22Rv1 (cell line): ENCODE measurements at regions not wholly inside any gene's neighbourhood (a gene's known extent, or its start where the extent isn't known, plus 50 kb on each side); places are given as distances from the start of the nearest gene placed in this dataset.

ENCODE experiments used
- H3K27ac ChIP-seq: fragments of 450-650 bp; 2 replicates; pipeline ENCODE4 v1.5.1; 2017
- CTCF ChIP-seq: fragments of 450-650 bp; IDR thresholded peaks from 2 replicates; pipeline ENCODE4 v1.5.1; 2017; ENCODE audit warnings: mild to moderate bottlenecking
- ZFX ChIP-seq: fragments of 450-650 bp; IDR thresholded peaks from 2 replicates; pipeline ENCODE4 v1.6.1; 2017; ENCODE audit warnings: antibody characterized with exemption, borderline replicate concordance

- H3K27ac ChIP-seq = no peak overlapping the region
These were observed 77.8 kb upstream of the KAZN start for GRCh38 chr1:14520514-14521163.

DNA sequence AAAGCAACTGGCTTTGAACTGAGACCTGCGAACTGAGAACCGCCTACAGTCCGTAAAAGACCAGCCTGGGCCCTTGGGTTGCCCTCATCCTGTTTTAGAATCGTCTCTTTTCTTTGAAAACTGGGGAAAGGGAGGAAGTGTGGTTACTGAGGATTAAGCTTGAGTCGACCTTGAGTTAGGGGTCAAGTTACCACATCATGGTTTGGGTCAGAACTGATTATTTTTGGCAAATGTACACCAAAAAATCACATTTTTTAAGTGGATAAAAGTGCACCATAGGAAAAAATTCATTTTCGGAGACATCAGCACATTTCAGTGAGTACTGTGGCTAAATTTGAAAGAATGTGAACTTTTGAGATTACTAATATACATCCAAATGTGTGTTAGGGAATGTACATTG lies 76.9 kb upstream of the KAZN start:
- TF ChIP-seq CTCF = no peak
- TF ChIP-seq ZFX = no peak
- H3K27ac ChIP-seq = no peak overlapping the region

More at GRCh38 chr1:14520514-14521163, 77.8 kb upstream of the KAZN start:
- TF ChIP-seq ZFX (no peak), CTCF (no peak)

DNA sequence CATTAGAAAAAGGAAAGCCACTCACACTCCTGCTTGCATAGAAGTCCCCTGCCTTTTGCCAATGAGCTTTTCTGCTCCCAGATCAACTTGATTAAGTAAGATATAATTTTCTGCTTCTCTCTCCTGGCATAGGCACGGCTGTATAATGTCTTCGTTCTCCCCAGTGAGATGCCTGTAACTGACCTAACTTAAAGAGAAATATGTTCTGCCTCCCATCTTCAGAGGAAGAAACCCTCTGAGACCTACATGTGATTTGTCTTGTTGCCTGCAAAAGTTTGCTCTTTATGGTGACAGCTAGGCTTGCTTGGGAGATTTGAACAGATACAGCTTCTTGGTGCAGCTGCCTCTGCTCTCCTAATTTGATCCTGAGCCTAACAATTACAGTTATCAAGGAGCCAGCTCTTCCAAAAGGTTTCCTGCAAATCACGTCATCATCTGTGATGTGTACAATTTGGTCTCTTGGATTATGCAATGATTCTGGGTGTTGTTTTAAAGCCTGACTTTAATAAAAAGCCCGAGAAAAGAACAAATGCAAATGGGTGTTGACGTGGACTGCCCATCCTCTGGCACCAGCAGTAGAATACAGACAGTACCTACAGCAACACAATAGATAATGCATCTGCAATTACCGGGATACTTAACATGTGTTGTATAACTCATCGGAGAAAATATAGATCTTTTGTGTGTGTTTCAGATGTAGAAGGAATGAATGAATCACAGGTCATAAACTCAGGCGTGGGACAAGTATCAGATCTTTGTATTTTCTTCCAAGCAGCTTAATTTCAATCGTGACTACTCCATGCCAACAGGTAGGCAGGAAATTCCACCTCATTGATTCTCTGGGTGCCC lies 76.2 kb upstream of the KAZN start:
- TF ChIP-seq CTCF = no peak
- no peak for TF ChIP-seq ZFX

DNA sequence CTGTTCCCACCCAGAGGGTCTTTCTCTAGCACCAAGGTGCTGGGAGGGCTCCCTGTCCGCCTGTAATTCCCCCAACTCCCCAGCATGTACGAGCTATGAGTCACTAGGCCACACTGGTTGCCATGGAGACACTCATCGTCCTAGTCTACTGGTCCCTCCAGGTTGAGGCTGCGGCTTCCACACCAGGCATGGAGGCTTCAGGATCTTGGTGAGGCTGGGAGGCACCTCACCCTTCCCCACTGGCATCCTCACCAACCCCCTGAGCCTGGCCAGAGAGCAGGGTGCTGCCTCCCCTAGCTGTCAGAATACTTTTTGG lies 75.6 kb upstream of the KAZN start:
- no peak overlapping the region for H3K27ac ChIP-seq
- TF ChIP-seq ZFX (no peak), CTCF (no peak)

More for the DNA sequence above, 76.2 kb upstream of the KAZN start:
- no peak overlapping the region for H3K27ac ChIP-seq

DNA sequence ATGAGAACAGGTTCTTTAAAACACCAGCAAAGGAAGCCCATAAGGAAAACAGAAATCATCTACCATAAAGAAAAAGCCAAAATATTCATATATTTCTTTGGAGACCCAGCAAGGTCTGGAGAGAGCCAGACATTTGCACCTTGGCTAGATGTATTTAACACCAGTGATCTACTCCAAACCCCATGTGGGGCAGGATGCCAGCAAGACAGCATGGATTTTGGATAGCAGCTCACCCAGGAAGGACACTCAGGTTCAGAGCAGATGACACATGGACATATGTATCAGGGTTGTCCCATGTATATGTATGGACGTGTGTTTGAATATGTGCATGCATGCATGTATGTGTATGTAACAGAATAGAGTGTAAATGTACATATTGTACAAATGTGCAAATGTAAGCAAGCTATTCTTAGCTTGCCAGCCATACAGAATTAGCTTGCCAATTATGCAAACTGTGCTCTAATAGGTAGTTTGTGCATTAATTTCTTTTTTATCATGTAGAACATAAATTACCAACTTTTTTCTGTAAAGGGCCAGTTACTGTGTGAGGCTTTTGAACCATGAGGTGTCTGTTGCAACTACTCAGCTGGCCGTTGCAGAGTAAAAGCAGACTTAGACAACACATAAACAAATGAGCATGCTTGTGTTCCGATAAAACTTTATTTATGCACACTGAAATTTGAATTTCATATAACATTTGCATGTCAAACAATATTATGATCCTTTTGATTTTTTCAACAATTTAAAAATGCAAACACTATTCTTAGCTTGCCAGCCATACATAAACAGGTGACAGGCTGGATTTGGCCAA lies 73.5 kb upstream of the KAZN start:
- H3K27ac ChIP-seq = no peak overlapping the region
- TF ChIP-seq CTCF = no peak
- TF ChIP-seq ZFX = no peak

DNA sequence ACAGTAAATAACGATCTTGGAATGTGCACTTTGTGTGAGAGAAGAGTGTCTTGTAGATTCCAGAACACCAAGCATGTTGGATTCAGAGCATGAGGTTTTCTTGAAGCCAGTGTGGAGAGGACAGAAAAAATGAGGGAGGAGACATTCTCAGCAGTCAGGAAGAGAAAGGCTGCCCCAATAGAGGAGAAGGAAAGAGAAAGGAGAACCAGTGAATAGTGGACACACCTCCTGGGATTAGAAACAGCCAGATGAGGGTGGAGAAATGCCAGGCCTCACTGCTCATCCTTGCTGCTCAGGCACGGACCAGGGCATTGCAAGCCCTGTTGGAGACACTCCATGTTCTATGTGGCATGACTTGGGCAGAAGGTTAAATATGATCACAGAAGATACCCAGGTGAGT lies 69.0 kb upstream of the KAZN start:
- no peak for TF ChIP-seq ZFX
- TF ChIP-seq CTCF = no peak
- no peak overlapping the region for H3K27ac ChIP-seq
